WI38 (cell line): ENCODE measurements at regions not wholly inside any gene's neighbourhood (a gene's known extent, or its start where the extent isn't known, plus 50 kb on each side); places are given as distances from the start of the nearest gene placed in this dataset.

Experiments
- H3K4me3 ChIP-seq: 2 replicates; pipeline ENCODE4 v1.5.1; 2011; ENCODE audit warnings: low read depth, mild to moderate bottlenecking, control low read depth, low read length
- TF ChIP-seq, protein P1 (sequence below): IDR thresholded peaks from 2 replicates; pipeline ENCODE4 v1.5.1; 2012; ENCODE audit warnings: low read depth, mild to moderate bottlenecking, control low read depth, low read length

DNA sequence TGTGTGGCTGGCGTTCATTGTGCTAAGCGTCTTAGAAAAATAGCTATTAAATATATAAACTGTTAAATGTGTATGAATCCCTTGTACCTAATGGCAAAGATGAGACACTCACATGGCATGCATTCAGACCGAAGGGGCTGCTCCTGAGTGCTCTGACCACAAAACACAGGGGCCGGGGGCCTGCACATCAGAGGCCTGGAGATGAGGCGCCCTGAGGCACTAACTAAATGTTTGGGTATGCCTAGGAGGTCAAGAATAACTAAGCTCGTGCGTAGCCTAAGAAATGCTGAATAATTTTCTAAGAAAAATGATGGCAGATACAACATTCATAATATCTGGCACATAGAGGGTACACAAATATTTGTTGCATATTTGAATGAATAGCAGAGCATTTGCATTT, 92.5 kb downstream of the PSMB1 start:
- TF ChIP-seq, protein P1, sequence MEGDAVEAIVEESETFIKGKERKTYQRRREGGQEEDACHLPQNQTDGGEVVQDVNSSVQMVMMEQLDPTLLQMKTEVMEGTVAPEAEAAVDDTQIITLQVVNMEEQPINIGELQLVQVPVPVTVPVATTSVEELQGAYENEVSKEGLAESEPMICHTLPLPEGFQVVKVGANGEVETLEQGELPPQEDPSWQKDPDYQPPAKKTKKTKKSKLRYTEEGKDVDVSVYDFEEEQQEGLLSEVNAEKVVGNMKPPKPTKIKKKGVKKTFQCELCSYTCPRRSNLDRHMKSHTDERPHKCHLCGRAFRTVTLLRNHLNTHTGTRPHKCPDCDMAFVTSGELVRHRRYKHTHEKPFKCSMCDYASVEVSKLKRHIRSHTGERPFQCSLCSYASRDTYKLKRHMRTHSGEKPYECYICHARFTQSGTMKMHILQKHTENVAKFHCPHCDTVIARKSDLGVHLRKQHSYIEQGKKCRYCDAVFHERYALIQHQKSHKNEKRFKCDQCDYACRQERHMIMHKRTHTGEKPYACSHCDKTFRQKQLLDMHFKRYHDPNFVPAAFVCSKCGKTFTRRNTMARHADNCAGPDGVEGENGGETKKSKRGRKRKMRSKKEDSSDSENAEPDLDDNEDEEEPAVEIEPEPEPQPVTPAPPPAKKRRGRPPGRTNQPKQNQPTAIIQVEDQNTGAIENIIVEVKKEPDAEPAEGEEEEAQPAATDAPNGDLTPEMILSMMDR = no peak
- H3K4me3 ChIP-seq = no peak overlapping the region

DNA sequence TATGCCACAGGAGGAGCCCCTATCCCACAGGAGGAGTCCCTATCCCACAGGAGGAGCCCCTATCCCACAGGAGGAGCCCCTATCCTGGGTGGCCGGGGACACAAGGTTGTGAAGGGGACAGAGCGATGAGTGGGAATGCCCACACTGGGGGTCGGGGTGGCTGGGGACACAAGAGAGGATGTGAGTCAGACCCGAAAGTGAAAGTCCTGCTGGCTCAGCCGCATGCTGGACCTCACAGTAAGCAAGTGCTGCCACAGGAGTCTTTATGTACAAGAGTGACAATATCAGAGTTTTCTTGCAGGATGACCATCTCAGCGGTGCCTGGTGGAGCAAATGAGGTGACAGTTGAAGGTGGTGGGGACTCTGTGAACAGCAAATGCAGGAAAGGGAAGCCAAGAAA, 93.7 kb downstream of the PSMB1 start:
- TF ChIP-seq, protein P1 = no peak
- H3K4me3 ChIP-seq = peak overlapping the region; percentile 43

DNA sequence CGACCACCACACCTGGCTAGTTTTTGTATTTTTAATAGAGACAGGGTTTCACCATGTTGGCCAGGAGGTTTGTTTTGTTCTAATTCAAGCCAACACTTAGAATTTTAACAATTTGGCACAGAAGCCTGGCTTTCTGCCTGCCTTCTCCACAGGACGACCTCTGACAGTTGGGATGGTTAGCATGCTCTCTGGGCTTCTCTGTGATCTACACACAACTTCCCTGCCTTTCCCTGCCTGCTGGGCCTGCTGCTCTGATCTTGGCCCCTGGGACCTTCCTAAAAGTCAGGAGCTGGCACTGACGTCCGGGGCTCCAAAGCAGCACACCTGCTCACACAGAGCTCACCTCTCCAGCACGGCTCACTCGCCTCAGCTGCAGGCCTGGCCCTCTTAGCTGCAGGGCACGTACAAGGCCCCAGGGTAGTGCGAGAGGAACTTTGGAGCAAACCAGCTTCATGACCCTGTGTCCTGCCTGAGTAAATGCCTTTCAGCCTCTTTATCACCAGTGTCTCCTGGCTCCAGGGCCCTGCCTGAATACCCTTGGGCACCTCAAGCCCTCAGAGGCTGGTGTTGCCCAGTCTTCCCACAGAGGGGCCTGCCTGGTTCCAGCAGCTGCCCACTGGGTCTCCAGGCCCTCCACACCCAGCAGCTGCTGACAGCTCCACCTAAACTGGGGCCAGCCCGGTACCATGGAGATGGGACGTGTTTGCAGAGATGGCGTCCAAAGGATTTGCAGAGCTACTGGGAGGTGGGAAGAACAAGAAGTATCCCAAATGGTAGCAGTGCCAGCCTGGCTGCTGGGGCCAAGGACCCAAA, 96.0 kb downstream of the PSMB1 start:
- no peak overlapping the region for H3K4me3 ChIP-seq
- TF ChIP-seq, protein P1 = no peak
